ENCODE measurements at regions not wholly inside any gene's neighbourhood (a gene's known extent, or its start where the extent isn't known, plus 50 kb on each side); places are given as distances from the start of the nearest gene placed in this dataset.

DNA sequence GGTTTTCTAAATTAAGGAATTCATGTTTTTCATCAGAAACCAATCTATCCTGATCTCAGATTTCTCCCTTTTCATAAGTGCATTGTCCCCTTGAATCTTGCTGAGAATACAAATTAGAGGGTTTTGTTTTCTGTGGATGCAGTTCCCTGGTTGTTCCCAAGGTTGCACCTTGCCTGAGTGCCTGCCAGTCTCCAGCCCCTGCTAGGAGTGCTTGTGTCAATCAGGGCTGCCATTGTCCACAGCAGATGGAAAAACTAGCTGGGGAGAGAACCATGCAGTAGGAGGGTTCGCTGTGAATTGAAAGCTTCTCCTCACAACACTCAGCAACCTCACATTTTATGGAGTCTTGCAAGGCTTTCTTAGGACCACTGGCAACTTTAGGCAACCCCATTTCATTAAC is 210.8 kb upstream of the CTNNB1 start:
- no peak for TF ChIP-seq PHB2 (IDR thresholded peaks at IDR 0.05; ENCODE audit: low read depth)
- TF ChIP-seq, protein P1, sequence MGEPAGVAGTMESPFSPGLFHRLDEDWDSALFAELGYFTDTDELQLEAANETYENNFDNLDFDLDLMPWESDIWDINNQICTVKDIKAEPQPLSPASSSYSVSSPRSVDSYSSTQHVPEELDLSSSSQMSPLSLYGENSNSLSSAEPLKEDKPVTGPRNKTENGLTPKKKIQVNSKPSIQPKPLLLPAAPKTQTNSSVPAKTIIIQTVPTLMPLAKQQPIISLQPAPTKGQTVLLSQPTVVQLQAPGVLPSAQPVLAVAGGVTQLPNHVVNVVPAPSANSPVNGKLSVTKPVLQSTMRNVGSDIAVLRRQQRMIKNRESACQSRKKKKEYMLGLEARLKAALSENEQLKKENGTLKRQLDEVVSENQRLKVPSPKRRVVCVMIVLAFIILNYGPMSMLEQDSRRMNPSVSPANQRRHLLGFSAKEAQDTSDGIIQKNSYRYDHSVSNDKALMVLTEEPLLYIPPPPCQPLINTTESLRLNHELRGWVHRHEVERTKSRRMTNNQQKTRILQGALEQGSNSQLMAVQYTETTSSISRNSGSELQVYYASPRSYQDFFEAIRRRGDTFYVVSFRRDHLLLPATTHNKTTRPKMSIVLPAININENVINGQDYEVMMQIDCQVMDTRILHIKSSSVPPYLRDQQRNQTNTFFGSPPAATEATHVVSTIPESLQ (CRISPR knock-in tag; IDR thresholded peaks at IDR 0.05): no peak
- no peak for TF ChIP-seq MXI1 (IDR thresholded peaks at IDR 0.05; ENCODE audit: low read depth, low read length)
